Osteoblast (primary cell): ENCODE measurements at regions not wholly inside any gene's neighbourhood (a gene's known extent, or its start where the extent isn't known, plus 50 kb on each side); places are given as distances from the start of the nearest gene placed in this dataset.

Experiments used
- DNase-seq: peaks from one replicate; pipeline ENCODE4 v3.0.0; 2011; ENCODE audit warnings: low spot score, mixed read lengths; ENCODE audit not compliant: insufficient read length; ENCODE audit errors: missing footprints
- H2AFZ ChIP-seq: 2 replicates; pipeline ENCODE4 v1.6.0; 2011; ENCODE audit warnings: mild to moderate bottlenecking, low read length
- H3K27ac ChIP-seq: 2 replicates; pipeline ENCODE4 v1.5.1; 2011; ENCODE audit warnings: mild to moderate bottlenecking, low read depth, low read length, moderate library complexity
- H3K27me3 ChIP-seq: 2 replicates; pipeline ENCODE4 v1.6.0; 2012; ENCODE audit warnings: mild to moderate bottlenecking, control low read depth, inconsistent platforms, low read length, moderate library complexity; ENCODE audit not compliant: insufficient read depth
- H3K36me3 ChIP-seq: 2 replicates; pipeline ENCODE4 v1.5.1; 2011; ENCODE audit warnings: mild to moderate bottlenecking, low read length, control low read depth, moderate library complexity; ENCODE audit not compliant: insufficient read depth
- H3K4me1 ChIP-seq: 2 replicates; pipeline ENCODE4 v1.5.1; 2011; ENCODE audit warnings: mild to moderate bottlenecking, low read length, control low read depth, moderate library complexity; ENCODE audit not compliant: insufficient read depth
- H3K4me2 ChIP-seq: 2 replicates; pipeline ENCODE4 v1.6.0; 2011; ENCODE audit warnings: mild to moderate bottlenecking, low read length; ENCODE audit not compliant: insufficient read depth
- H3K4me3 ChIP-seq: fragments of 200-600 bp; sonication (generic); 3 replicates; pipeline ENCODE4 v1.5.1; 2012; ENCODE audit warnings: mild to moderate bottlenecking, low read length, inconsistent platforms; ENCODE audit not compliant: insufficient read depth
- H3K79me2 ChIP-seq: 2 replicates; pipeline ENCODE4 v1.6.0; 2012; ENCODE audit warnings: mild to moderate bottlenecking, low read length, control low read depth, inconsistent platforms; ENCODE audit not compliant: insufficient read depth
- H3K9me3 ChIP-seq: 2 replicates; pipeline ENCODE4 v1.5.1; 2011; ENCODE audit warnings: low read depth, low read length, control low read depth
- H4K20me1 ChIP-seq: 2 replicates; pipeline ENCODE4 v1.6.0; 2012; ENCODE audit warnings: mild to moderate bottlenecking, low read length, control low read depth; ENCODE audit not compliant: insufficient read depth
- TF ChIP-seq, protein P1 (sequence below): IDR thresholded peaks from 2 replicates; pipeline ENCODE4 v1.5.1; 2011; ENCODE audit warnings: mild to moderate bottlenecking, low read depth, low read length, moderate library complexity; ENCODE audit errors: extremely low read depth

DNA sequence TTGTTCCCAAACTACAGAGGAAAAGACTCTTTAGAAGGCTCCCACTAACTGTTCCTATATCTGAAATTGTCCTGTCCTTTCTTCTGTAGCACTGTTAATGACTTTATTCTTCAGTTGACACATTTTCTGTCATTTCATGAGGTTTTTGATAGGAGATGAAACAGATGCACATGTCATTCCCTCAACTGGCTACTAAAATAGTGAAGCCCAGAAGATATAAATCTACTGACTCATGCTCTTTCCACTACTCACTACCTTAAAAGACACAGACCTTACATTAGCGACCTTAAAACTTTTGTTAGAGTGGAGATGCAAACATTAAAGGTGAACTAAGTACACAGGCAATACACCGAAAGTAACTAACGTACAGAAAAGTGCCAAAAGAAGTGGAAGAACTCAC lies 59.5 kb upstream of the ANKS1B start:
- Histone ChIP-seq H3K79me2 (no peaks in the 10 kb centered on the region), H2AFZ (no peak overlapping the region), H3K4me1 (no peaks in the 10 kb centered on the region), H3K27me3 (no peaks in the 10 kb centered on the region), H3K4me2 (no peak overlapping the region), H3K27ac (no peak overlapping the region), H4K20me1 (no peaks in the 10 kb centered on the region), H3K4me3 (no peak overlapping the region), H3K9me3 (no peaks in the 10 kb centered on the region), H3K36me3 (peaks cover 19% of the 10 kb centered on the region)
- TF ChIP-seq, protein P1, sequence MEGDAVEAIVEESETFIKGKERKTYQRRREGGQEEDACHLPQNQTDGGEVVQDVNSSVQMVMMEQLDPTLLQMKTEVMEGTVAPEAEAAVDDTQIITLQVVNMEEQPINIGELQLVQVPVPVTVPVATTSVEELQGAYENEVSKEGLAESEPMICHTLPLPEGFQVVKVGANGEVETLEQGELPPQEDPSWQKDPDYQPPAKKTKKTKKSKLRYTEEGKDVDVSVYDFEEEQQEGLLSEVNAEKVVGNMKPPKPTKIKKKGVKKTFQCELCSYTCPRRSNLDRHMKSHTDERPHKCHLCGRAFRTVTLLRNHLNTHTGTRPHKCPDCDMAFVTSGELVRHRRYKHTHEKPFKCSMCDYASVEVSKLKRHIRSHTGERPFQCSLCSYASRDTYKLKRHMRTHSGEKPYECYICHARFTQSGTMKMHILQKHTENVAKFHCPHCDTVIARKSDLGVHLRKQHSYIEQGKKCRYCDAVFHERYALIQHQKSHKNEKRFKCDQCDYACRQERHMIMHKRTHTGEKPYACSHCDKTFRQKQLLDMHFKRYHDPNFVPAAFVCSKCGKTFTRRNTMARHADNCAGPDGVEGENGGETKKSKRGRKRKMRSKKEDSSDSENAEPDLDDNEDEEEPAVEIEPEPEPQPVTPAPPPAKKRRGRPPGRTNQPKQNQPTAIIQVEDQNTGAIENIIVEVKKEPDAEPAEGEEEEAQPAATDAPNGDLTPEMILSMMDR: no peak
- DNase-seq: no peak

DNA sequence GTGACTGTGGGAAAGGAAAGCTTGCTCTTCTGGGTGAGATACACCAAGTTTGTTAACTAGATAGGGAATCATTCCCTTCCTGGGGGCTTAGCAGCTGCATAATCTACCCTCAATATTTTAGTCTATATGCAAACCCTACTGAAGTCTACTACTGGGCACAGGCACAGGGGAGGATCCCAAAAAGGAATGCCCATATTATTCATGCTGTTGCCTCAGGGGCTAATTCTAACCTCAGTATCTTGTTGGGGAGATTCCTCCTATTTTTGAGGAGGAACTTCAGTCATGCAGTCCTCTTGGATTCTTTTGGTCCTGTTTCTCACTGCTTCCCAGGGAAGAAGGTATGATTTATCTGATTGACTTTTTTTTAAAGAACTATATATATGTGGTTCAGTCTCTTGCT lies 58.9 kb upstream of the ANKS1B start:
- TF ChIP-seq, protein P1: no peak

More for the DNA sequence above, 58.9 kb upstream of the ANKS1B start:
- Histone ChIP-seq H3K4me3 (no peak overlapping the region), H3K4me1 (no peaks in the 10 kb centered on the region), H3K79me2 (no peaks in the 10 kb centered on the region), H3K36me3 (peaks cover 19% of the 10 kb centered on the region), H3K27me3 (no peaks in the 10 kb centered on the region), H4K20me1 (no peaks in the 10 kb centered on the region), H2AFZ (no peak overlapping the region), H3K4me2 (no peak overlapping the region), H3K27ac (no peak overlapping the region), H3K9me3 (no peaks in the 10 kb centered on the region)
- no peak for DNase-seq
